ENCODE measurements at regions not wholly inside any gene's neighbourhood (a gene's known extent, or its start where the extent isn't known, plus 50 kb on each side); places are given as distances from the start of the nearest gene placed in this dataset.
"Not testable (repeated sequence)": the region's sequence is repeated elsewhere in the genome, so short reads cannot be mapped to it uniquely, and the experiment has no call there.

DNA sequence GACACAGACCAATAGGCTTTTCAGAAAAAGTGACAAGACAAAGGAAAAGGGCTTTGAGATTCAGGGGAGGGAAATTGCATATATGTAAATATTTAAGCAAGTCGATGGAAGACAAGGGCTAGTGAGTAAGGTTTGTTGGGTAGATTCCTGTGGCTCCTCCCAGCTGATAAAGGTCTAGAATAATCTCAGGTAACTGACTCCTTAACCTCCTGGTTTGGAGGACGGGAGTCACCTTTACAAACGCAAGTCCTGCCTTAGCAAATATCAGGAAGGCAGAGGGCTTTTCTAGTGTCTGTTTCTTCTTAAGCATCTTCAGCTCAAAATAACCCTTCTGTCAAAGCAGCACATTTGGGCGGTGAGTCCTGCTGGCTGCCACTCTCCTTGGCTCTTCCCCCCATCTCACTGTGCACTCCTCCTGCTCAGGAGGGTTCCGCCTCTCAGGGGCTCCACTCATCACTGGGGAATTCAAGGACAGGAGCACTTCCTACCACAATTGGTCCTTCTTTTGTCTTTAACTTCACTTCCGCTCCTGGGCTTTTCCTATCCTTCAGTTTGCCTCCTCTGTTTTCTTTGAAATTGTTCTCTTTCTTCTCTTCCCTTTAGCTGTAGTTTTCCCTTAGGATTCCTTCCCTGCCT is 496.3 kb upstream of the KLF6 start:
- TF ChIP-seq, protein P1, sequence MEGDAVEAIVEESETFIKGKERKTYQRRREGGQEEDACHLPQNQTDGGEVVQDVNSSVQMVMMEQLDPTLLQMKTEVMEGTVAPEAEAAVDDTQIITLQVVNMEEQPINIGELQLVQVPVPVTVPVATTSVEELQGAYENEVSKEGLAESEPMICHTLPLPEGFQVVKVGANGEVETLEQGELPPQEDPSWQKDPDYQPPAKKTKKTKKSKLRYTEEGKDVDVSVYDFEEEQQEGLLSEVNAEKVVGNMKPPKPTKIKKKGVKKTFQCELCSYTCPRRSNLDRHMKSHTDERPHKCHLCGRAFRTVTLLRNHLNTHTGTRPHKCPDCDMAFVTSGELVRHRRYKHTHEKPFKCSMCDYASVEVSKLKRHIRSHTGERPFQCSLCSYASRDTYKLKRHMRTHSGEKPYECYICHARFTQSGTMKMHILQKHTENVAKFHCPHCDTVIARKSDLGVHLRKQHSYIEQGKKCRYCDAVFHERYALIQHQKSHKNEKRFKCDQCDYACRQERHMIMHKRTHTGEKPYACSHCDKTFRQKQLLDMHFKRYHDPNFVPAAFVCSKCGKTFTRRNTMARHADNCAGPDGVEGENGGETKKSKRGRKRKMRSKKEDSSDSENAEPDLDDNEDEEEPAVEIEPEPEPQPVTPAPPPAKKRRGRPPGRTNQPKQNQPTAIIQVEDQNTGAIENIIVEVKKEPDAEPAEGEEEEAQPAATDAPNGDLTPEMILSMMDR (conservative IDR thresholded peaks at IDR 0.05; ENCODE audit: low read depth), result no peak
- CTCF ChIA-PET, result no interaction called here
- no peak for DNase-seq (ENCODE audit: low spot score)
- POLR2A ChIA-PET (ENCODE audit: low non-redundant PET), result no interaction called here
- H3K27ac ChIP-seq, result no peak overlapping the region

DNA sequence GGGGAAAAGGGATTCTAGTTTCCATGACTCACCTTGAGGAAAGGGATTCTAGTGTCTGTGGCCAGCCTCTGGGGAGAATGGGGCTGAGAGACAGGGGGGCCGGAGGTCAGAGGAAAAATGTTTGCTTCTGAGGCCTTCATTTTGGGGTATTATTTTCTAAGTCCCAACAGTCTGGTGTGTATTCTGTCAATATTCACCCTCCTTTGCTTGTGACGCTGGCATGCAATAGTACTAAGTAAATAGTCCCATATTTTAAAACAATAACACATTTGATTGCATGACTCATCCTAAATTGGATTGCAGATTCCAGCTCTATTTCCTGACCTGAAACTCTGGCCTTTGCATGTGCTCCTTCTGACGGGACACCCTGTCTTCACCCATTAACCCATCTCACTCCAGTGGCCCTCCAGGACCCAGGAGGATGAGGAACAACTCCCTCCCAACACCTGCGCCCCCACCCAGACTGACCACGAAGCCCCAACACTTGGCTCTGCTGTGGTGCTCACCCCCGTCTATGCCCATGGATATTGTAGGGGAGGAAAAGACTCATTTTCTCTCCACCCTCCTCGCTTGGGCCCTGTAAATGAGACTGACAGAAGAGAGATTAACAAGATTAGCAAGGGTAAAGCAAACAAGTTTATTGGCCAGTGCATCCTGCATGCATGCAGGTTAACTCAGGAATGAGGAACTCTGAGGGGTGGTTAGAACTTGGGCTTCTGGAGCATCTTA is 495.6 kb upstream of the KLF6 start:
- TF ChIP-seq, protein P1 (conservative IDR thresholded peaks at IDR 0.05; ENCODE audit: low read depth), result no peak
- peak; percentile 14 for DNase-seq (ENCODE audit: low spot score)
- peak overlapping the region; percentile 44; the same call in 1 of the 2 replicates for H3K27ac ChIP-seq
- ChIA-PET POLR2A (ENCODE audit: low non-redundant PET) (no interaction called here), CTCF (no interaction called here)

DNA sequence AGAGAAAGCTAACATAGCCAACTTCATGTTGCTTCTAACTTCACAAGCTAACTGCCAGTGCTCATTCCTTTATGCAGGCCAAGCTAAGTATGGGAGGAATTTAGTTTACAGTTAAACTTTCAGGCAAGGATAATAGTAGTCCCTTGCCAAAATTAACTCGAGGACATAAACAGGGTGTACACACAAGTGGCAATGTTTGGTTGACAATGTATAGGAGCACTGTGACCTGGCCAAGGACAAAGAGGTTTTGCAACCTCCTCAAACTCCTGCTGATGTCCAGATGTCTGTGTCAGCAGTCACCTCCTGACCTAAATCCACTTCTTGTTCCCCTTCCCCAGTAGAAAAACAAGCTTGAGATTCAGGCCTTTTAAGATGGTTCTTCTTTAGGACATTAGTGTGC is 494.6 kb upstream of the KLF6 start:
- POLR2A ChIA-PET (ENCODE audit: low non-redundant PET), result no interaction called here
- TF ChIP-seq, protein P1 (conservative IDR thresholded peaks at IDR 0.05; ENCODE audit: low read depth), result no peak
- CTCF ChIA-PET, result no interaction called here
- no peak for DNase-seq (ENCODE audit: low spot score)
- H3K27ac ChIP-seq, result no peak overlapping the region

DNA sequence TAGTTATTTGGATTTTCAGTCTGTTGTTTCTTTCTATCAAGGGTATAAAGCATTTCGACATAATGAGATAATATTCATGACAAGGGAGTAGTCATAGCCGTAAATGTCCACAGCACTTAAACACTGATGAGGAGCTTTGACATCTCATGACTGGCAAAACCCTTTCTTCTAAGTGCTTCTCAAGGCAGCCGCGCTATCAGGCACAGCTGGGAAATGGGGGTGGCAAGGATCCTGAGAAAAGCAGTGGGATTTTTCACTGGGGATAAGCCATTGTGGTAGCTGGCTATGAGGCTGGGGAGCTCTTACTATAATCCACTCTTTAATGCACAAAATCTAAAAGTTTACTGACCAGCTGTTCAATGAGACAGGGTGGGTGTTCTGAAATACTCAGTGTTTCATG is 493.2 kb upstream of the KLF6 start:
- POLR2A ChIA-PET (ENCODE audit: low non-redundant PET), result no interaction called here
- DNase-seq (ENCODE audit: low spot score), result no peak
- no peak overlapping the region for H3K27ac ChIP-seq
- TF ChIP-seq, protein P1 (conservative IDR thresholded peaks at IDR 0.05; ENCODE audit: low read depth), result no peak
- CTCF ChIA-PET, result no interaction called here

DNA sequence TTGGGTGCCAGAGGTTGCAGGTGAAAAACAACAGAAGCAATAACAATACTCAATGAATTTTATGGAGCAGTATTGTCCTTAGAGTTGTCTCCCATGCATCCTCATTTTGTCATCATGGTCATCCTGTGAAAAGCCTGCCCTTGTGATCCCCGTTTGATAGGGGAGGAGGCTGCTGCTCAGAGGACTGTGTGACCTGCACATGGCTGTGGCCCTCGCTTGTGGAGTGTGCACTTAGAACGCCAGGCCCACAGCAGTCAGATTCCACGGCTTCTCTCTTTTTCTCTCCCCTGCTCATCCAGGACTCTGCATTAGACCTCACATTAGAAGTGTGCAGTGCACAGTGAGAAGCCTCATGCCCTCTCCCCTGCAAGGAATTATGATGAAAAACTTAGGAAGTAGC is 491.1 kb upstream of the KLF6 start:
- CTCF ChIA-PET, result interaction anchor here (0.7 kb wide), 1 partner anchor 16 kb away, joined by 3 read pairs; no protein-coding TSS in a partner anchor

DNA sequence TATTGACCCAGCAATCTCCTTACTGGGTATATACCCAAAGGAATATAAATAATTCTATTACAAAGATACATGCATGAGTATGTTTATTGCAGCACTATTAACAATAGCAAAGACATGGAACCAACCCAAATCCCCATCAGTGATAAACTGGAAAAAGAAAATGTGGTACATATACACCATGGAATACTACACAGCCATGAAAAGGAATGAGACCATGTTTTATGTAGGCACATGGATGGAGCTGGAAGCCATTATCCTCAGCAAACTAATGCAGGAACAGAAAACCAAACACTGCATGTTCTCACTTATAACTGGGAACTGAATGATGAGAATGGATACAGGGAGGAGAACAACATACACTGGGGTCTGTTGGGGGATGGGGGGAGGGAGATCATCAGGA is 489.7 kb upstream of the KLF6 start:
- DNase-seq (ENCODE audit: low spot score); POLR2A ChIA-PET (ENCODE audit: low non-redundant PET); H3K27ac ChIP-seq; CTCF ChIA-PET: not testable (repeated sequence)

More for the DNA sequence above, 491.1 kb upstream of the KLF6 start:
- POLR2A ChIA-PET (ENCODE audit: low non-redundant PET), result no interaction called here
- no peak overlapping the region for H3K27ac ChIP-seq
- DNase-seq (ENCODE audit: low spot score), result no peak
- TF ChIP-seq, protein P1 (conservative IDR thresholded peaks at IDR 0.05; ENCODE audit: low read depth), result no peak

DNA sequence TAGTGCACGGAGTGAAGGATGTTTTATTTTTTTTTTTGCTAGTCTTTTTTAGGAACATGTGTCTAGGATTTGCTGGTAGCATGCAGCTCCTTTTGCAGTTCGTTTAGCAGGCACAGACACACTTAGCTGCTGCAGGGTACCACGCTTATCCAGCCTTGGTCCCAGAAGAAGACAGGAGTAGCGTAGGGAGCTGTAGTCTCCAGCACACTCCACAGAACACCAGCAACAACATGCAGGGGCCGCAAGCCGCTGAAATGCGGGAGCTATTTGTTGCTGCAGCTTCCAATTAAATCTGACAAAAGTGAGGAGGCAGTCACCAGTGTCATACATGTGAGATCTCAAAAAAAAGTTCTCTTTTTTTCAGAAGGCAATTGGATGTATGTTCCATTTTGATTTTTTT is 486.2 kb upstream of the KLF6 start:
- no peak for DNase-seq (ENCODE audit: low spot score)
- ChIA-PET CTCF (no interaction called here), POLR2A (ENCODE audit: low non-redundant PET) (no interaction called here)
- TF ChIP-seq, protein P1 (conservative IDR thresholded peaks at IDR 0.05; ENCODE audit: low read depth), result no peak
- H3K27ac ChIP-seq, result no peak overlapping the region

Measured in RWPE1 (cell line).